Central memory CD8-positive, alpha-beta T cell (primary cell): ENCODE measurements at regions not wholly inside any gene's neighbourhood (a gene's known extent, or its start where the extent isn't known, plus 50 kb on each side); places are given as distances from the start of the nearest gene placed in this dataset.

Experiments
- ATAC-seq: fragments of 150-1000 bp; cut with Tn5 transposase; replicated peaks from 2 replicates; pipeline ENCODE4 v1.10.0; 2022; ENCODE audit warnings: mild to moderate bottlenecking, moderate FRiP score, moderate number of reproducible peaks; ENCODE audit not compliant: poor library complexity, severe bottlenecking; ENCODE audit errors: extremely low read depth
- DNase-seq, 2 donors: peaks; one replicate each; pipeline ENCODE4 v3.0.0; 2021; ENCODE audit warnings: low spot score in 2 of 2
- H3K27ac Mint-ChIP-seq: one replicate; pipeline ENCODE4 v1.8.0; 2022; ENCODE audit warnings: low read depth, mild to moderate bottlenecking, moderate library complexity, mixed read lengths
- H3K27me3 Mint-ChIP-seq: one replicate; pipeline ENCODE4 v1.8.0; 2022; ENCODE audit warnings: mixed read lengths
- H3K36me3 Mint-ChIP-seq: one replicate; pipeline ENCODE4 v1.8.0; 2022; ENCODE audit warnings: mild to moderate bottlenecking, moderate library complexity, mixed read lengths; ENCODE audit not compliant: insufficient read depth
- H3K4me1 Mint-ChIP-seq: one replicate; pipeline ENCODE4 v1.8.0; 2022; ENCODE audit warnings: mixed read lengths
- H3K4me3 Mint-ChIP-seq: one replicate; pipeline ENCODE4 v1.8.0; 2022; ENCODE audit warnings: mild to moderate bottlenecking, moderate library complexity, mixed read lengths
- H3K9me3 Mint-ChIP-seq: one replicate; pipeline ENCODE4 v1.8.0; 2022; ENCODE audit warnings: mixed read lengths

- DNase-seq (no peak), ATAC-seq (no peak)
- Mint-ChIP-seq H3K9me3 (no peaks in the 10 kb centered on the region), H3K36me3 (no peaks in the 10 kb centered on the region), H3K27me3 (peaks cover 82% of the 10 kb centered on the region), H3K4me1 (no peaks in the 10 kb centered on the region), H3K4me3 (no peak overlapping the region), H3K27ac (no peak overlapping the region)
Observed at GRCh38 chr10:6778992-6779701, 199.1 kb upstream of the PRKCQ start.

GRCh38 chr10:6776170-6776569 lies 196.1 kb upstream of the PRKCQ start:
- peaks cover 85% of the 10 kb centered on the region for H3K27me3 Mint-ChIP-seq
- no peaks in the 10 kb centered on the region for H3K36me3 Mint-ChIP-seq
- H3K4me1 Mint-ChIP-seq, result no peaks in the 10 kb centered on the region
- H3K4me3 Mint-ChIP-seq, result no peak overlapping the region
- H3K27ac Mint-ChIP-seq, result no peak overlapping the region
- DNase-seq, result no peak
- ATAC-seq, result no peak
- no peaks in the 10 kb centered on the region for H3K9me3 Mint-ChIP-seq

GRCh38 chr10:6774406-6774805 lies 194.3 kb upstream of the PRKCQ start:
- no peak overlapping the region for H3K27ac Mint-ChIP-seq
- H3K4me3 Mint-ChIP-seq, result no peak overlapping the region
- H3K4me1 Mint-ChIP-seq, result no peaks in the 10 kb centered on the region
- no peaks in the 10 kb centered on the region for H3K9me3 Mint-ChIP-seq
- DNase-seq (no peak), ATAC-seq (no peak)
- peaks cover under 1% of the 10 kb centered on the region for H3K36me3 Mint-ChIP-seq
- peaks cover 71% of the 10 kb centered on the region for H3K27me3 Mint-ChIP-seq

- Mint-ChIP-seq H3K27ac (no peak overlapping the region), H3K4me3 (no peak overlapping the region), H3K9me3 (no peaks in the 10 kb centered on the region), H3K4me1 (no peaks in the 10 kb centered on the region), H3K36me3 (peaks cover 3% of the 10 kb centered on the region), H3K27me3 (peaks cover 47% of the 10 kb centered on the region)
- DNase-seq (no peak), ATAC-seq (no peak)
Observed at GRCh38 chr10:6771331-6771730, 191.3 kb upstream of the PRKCQ start.

GRCh38 chr10:6770846-6771245 lies 190.8 kb upstream of the PRKCQ start:
- no peaks in the 10 kb centered on the region for H3K4me1 Mint-ChIP-seq
- H3K27me3 Mint-ChIP-seq, result peaks cover 42% of the 10 kb centered on the region
- H3K9me3 Mint-ChIP-seq, result no peaks in the 10 kb centered on the region
- ATAC-seq (no peak), DNase-seq (no peak)
- H3K27ac Mint-ChIP-seq, result no peak overlapping the region
- peaks cover 3% of the 10 kb centered on the region for H3K36me3 Mint-ChIP-seq
- no peak overlapping the region for H3K4me3 Mint-ChIP-seq

GRCh38 chr10:6769704-6770417 lies 189.8 kb upstream of the PRKCQ start:
- no peak for ATAC-seq
- Mint-ChIP-seq H3K36me3 (peaks cover 3% of the 10 kb centered on the region), H3K4me1 (no peaks in the 10 kb centered on the region), H3K4me3 (no peak overlapping the region), H3K9me3 (no peaks in the 10 kb centered on the region), H3K27me3 (peaks cover 32% of the 10 kb centered on the region), H3K27ac (no peak overlapping the region)
- DNase-seq, result no peak

- no peaks in the 10 kb centered on the region for H3K9me3 Mint-ChIP-seq
- ATAC-seq (no peak), DNase-seq (no peak)
- H3K4me1 Mint-ChIP-seq, result no peaks in the 10 kb centered on the region
- H3K27ac Mint-ChIP-seq, result no peak overlapping the region
- peaks cover 3% of the 10 kb centered on the region for H3K36me3 Mint-ChIP-seq
- peaks cover 8% of the 10 kb centered on the region for H3K27me3 Mint-ChIP-seq
- H3K4me3 Mint-ChIP-seq, result no peak overlapping the region
Observed at GRCh38 chr10:6766131-6766801, 186.2 kb upstream of the PRKCQ start.

- no peaks in the 10 kb centered on the region for H3K9me3 Mint-ChIP-seq
- no peak overlapping the region for H3K27ac Mint-ChIP-seq
- ATAC-seq (no peak), DNase-seq (no peak)
- no peak overlapping the region for H3K4me3 Mint-ChIP-seq
- peaks cover 2% of the 10 kb centered on the region for H3K36me3 Mint-ChIP-seq
- no peaks in the 10 kb centered on the region for H3K4me1 Mint-ChIP-seq
- peaks cover 36% of the 10 kb centered on the region for H3K27me3 Mint-ChIP-seq
Observed at GRCh38 chr10:6763423-6763822, 183.3 kb upstream of the PRKCQ start.

GRCh38 chr10:6763001-6763400 lies 182.9 kb upstream of the PRKCQ start:
- H3K27me3 Mint-ChIP-seq, result peaks cover 40% of the 10 kb centered on the region
- no peaks in the 10 kb centered on the region for H3K4me1 Mint-ChIP-seq
- H3K27ac Mint-ChIP-seq, result no peak overlapping the region
- no peak for ATAC-seq
- DNase-seq, result no peak
- no peak overlapping the region for H3K4me3 Mint-ChIP-seq
- peaks cover 2% of the 10 kb centered on the region for H3K36me3 Mint-ChIP-seq
- H3K9me3 Mint-ChIP-seq, result no peaks in the 10 kb centered on the region

- Mint-ChIP-seq H3K27me3 (peaks cover 65% of the 10 kb centered on the region), H3K4me3 (no peak overlapping the region), H3K9me3 (no peaks in the 10 kb centered on the region), H3K36me3 (peaks cover 2% of the 10 kb centered on the region), H3K4me1 (no peaks in the 10 kb centered on the region), H3K27ac (no peak overlapping the region)
- ATAC-seq (no peak), DNase-seq (no peak)
Observed at GRCh38 chr10:6759961-6760360, 179.9 kb upstream of the PRKCQ start.

- peaks cover 2% of the 10 kb centered on the region for H3K36me3 Mint-ChIP-seq
- H3K4me3 Mint-ChIP-seq, result no peak overlapping the region
- H3K9me3 Mint-ChIP-seq, result no peaks in the 10 kb centered on the region
- peaks cover 92% of the 10 kb centered on the region for H3K27me3 Mint-ChIP-seq
- H3K4me1 Mint-ChIP-seq, result no peaks in the 10 kb centered on the region
- ATAC-seq (no peak), DNase-seq (no peak)
- H3K27ac Mint-ChIP-seq, result no peak overlapping the region
Observed at GRCh38 chr10:6757158-6757557, 177.1 kb upstream of the PRKCQ start.

GRCh38 chr10:6756716-6757115 lies 176.6 kb upstream of the PRKCQ start:
- no peaks in the 10 kb centered on the region for H3K4me1 Mint-ChIP-seq
- H3K27ac Mint-ChIP-seq, result no peak overlapping the region
- no peak overlapping the region for H3K4me3 Mint-ChIP-seq
- no peak for ATAC-seq
- H3K9me3 Mint-ChIP-seq, result no peaks in the 10 kb centered on the region
- H3K27me3 Mint-ChIP-seq, result peaks cover 92% of the 10 kb centered on the region
- DNase-seq, result no peak
- peaks cover 2% of the 10 kb centered on the region for H3K36me3 Mint-ChIP-seq
